GM23338 (cell line): ENCODE measurements at regions not wholly inside any gene's neighbourhood (a gene's known extent, or its start where the extent isn't known, plus 50 kb on each side); places are given as distances from the start of the nearest gene placed in this dataset.

Experiments
- ATAC-seq: fragments of 200-7000 bp; cut with Tn5 transposase; 3 replicates; pipeline ENCODE4 v1.9.1; 2020
- DNase-seq: peaks from one replicate; pipeline ENCODE4 v3.0.0-alpha.2; 2015; ENCODE audit warnings: low spot score
- H2AFZ ChIP-seq: fragments of 200-600 bp; sonication (generic); 2 replicates; pipeline ENCODE4 v1.8.0; 2016; ENCODE audit warnings: antibody characterized with exemption, mild to moderate bottlenecking, moderate library complexity
- H3F3A ChIP-seq: fragments of 200-600 bp; sonication (generic); replicated peaks from 2 replicates; pipeline ENCODE4 v1.8.0; 2017; ENCODE audit warnings: antibody characterized with exemption, mixed run types, low read depth
- H3K27ac ChIP-seq: fragments of 200-600 bp; sonication (generic); 2 replicates; pipeline ENCODE4 v1.6.1; 2016; ENCODE audit warnings: low read depth
- H3K27me3 ChIP-seq: fragments of 200-600 bp; sonication (generic); 2 replicates; pipeline ENCODE4 v1.8.0; 2016; ENCODE audit warnings: mild to moderate bottlenecking, mixed run types, moderate library complexity; ENCODE audit not compliant: insufficient read depth
- H3K36me3 ChIP-seq: fragments of 200-600 bp; sonication (generic); 2 replicates; pipeline ENCODE4 v1.8.0; 2016; ENCODE audit warnings: mild to moderate bottlenecking; ENCODE audit not compliant: insufficient read depth
- H3K4me1 ChIP-seq: fragments of 200-600 bp; sonication (generic); 2 replicates; pipeline ENCODE4 v1.8.0; 2016; ENCODE audit warnings: mild to moderate bottlenecking, moderate library complexity; ENCODE audit not compliant: insufficient read depth
- H3K4me2 ChIP-seq: fragments of 200-600 bp; sonication (generic); 2 replicates; pipeline ENCODE4 v1.7.1; 2017; ENCODE audit warnings: mixed run types
- H3K4me3 ChIP-seq: fragments of 200-600 bp; sonication (generic); 2 replicates; pipeline ENCODE4 v1.6.1; 2016; ENCODE audit warnings: mixed run types
- H3K79me2 ChIP-seq: fragments of 200-600 bp; sonication (generic); replicated peaks from 2 replicates; pipeline ENCODE4 v1.8.0; 2017; ENCODE audit warnings: mild to moderate bottlenecking; ENCODE audit not compliant: insufficient read depth
- H3K9me2 ChIP-seq: fragments of 200-600 bp; sonication (generic); 2 replicates; pipeline ENCODE4 v1.8.0; 2017; ENCODE audit not compliant: insufficient read depth
- H4K20me1 ChIP-seq: fragments of 200-600 bp; sonication (generic); replicated peaks from 2 replicates; pipeline ENCODE4 v1.8.0; 2017; ENCODE audit warnings: mild to moderate bottlenecking; ENCODE audit not compliant: insufficient read depth
- H3K27ac Mint-ChIP-seq: 2 replicates; pipeline ENCODE4 v1.8.0; 2020; ENCODE audit warnings: inconsistent platforms, mild to moderate bottlenecking, moderate library complexity, mixed read lengths
- H3K27me3 Mint-ChIP-seq: 3 replicates; pipeline ENCODE4 v1.8.0; 2022; ENCODE audit warnings: low read depth, mild to moderate bottlenecking, moderate library complexity, mixed read lengths, inconsistent platforms; ENCODE audit not compliant: insufficient read depth, poor library complexity
- H3K36me3 Mint-ChIP-seq: 3 replicates; pipeline ENCODE4 v1.8.0; 2021; ENCODE audit warnings: low read depth, mild to moderate bottlenecking, inconsistent platforms, moderate library complexity, mixed read lengths
- H3K4me1 Mint-ChIP-seq: 3 replicates; pipeline ENCODE4 v1.8.0; 2020; ENCODE audit warnings: mild to moderate bottlenecking, inconsistent platforms, mixed read lengths
- H3K4me3 Mint-ChIP-seq: 3 replicates; pipeline ENCODE4 v1.8.0; 2021; ENCODE audit warnings: moderate library complexity, mild to moderate bottlenecking, inconsistent platforms, mixed read lengths
- H3K9me3 Mint-ChIP-seq: 3 replicates; pipeline ENCODE4 v1.8.0; 2020; ENCODE audit warnings: moderate library complexity, mild to moderate bottlenecking, inconsistent platforms, mixed read lengths
- CREB1 ChIP-seq: fragments of 250-450 bp; sonication (Bioruptor Pico); IDR thresholded peaks from 2 replicates; pipeline ENCODE4 v1.5.0; 2020; ENCODE audit warnings: low read depth, mild to moderate bottlenecking, moderate library complexity
- CTCF ChIP-seq, 2 experiments: fragments of 200-600 bp in 1 of 2; sonication (generic) in 1 of 2; conservative IDR thresholded peaks; 2 replicates each; pipeline versions ENCODE4 v1.5.1 to v1.6.1; 2016 to 2017; ENCODE audit warnings: antibody characterized with exemption in 2 of 2, low read depth in 2 of 2, mild to moderate bottlenecking in 2 of 2, moderate library complexity in 1 of 2
- ETS1 ChIP-seq: IDR thresholded peaks from 2 replicates; pipeline ENCODE4 v1.6.1; 2016; ENCODE audit warnings: antibody characterized with exemption
- EZH2 ChIP-seq: fragments of 200-600 bp; sonication (generic); IDR thresholded peaks from one replicate; pipeline ENCODE4 v1.8.0; 2017; ENCODE audit warnings: antibody characterized with exemption, mild to moderate bottlenecking, low read depth; ENCODE audit not compliant: unreplicated experiment
- EZH2phosphoT487 ChIP-seq: fragments of 200-600 bp; sonication (generic); IDR thresholded peaks from one replicate; pipeline ENCODE4 v1.8.1; 2018; ENCODE audit warnings: antibody characterized with exemption; ENCODE audit not compliant: unreplicated experiment
- JUNB ChIP-seq: IDR thresholded peaks from one replicate; pipeline ENCODE4 v1.6.1; 2016; ENCODE audit warnings: antibody characterized with exemption; ENCODE audit not compliant: unreplicated experiment
- NANOG ChIP-seq: IDR thresholded peaks from 2 replicates; pipeline ENCODE4 v1.6.1; 2016; ENCODE audit warnings: antibody characterized with exemption, borderline replicate concordance
- POLR2AphosphoS5 ChIP-seq: IDR thresholded peaks from 2 replicates; pipeline ENCODE4 v1.6.1; 2016; ENCODE audit warnings: antibody characterized with exemption, low read depth
- STAT1 ChIP-seq: IDR thresholded peaks from one replicate; pipeline ENCODE4 v1.6.1; 2016; ENCODE audit warnings: antibody characterized with exemption; ENCODE audit not compliant: unreplicated experiment
- ZNF114 ChIP-seq: fragments of 250-450 bp; sonication (Bioruptor Pico); IDR thresholded peaks from 2 replicates; pipeline ENCODE4 v1.5.0; 2020; ENCODE audit warnings: mild to moderate bottlenecking, moderate library complexity
- ZNF331 ChIP-seq: fragments of 250-450 bp; sonication (Bioruptor Pico); IDR thresholded peaks from 2 replicates; pipeline ENCODE4 v1.5.0; 2020; ENCODE audit warnings: low read depth, mild to moderate bottlenecking, moderate library complexity
- ZNF462 ChIP-seq: fragments of 250-450 bp; sonication (Bioruptor Pico); IDR thresholded peaks from 2 replicates; pipeline ENCODE4 v1.5.0; 2020; ENCODE audit warnings: mild to moderate bottlenecking, moderate library complexity
- TF ChIP-seq, protein P1 (sequence below): IDR thresholded peaks from one replicate; pipeline ENCODE4 v1.6.1; 2018; ENCODE audit warnings: antibody characterized with exemption; ENCODE audit not compliant: unreplicated experiment

- no peaks in the 10 kb centered on the region for H3K9me3 Mint-ChIP-seq
- Histone ChIP-seq H3K4me1 (no peaks in the 10 kb centered on the region), H2AFZ (no peak overlapping the region), H3K79me2 (no peaks in the 10 kb centered on the region), H3F3A (no peaks in the 10 kb centered on the region), H3K27me3 (no peaks in the 10 kb centered on the region), H3K27ac (no peak overlapping the region), H4K20me1 (no peaks in the 10 kb centered on the region), H3K36me3 (no peaks in the 10 kb centered on the region), H3K4me3 (no peak overlapping the region), H3K4me2 (no peak overlapping the region), H3K9me2 (no peaks in the 10 kb centered on the region)
- no peaks in the 10 kb centered on the region for H3K27me3 Mint-ChIP-seq
- no peaks in the 10 kb centered on the region for H3K4me1 Mint-ChIP-seq
- H3K4me3 Mint-ChIP-seq = no peak overlapping the region
- H3K27ac Mint-ChIP-seq = no peak overlapping the region
- ATAC-seq (no peak), DNase-seq (no peak)
- TF ChIP-seq ETS1 (no peak), CREB1 (CRISPR knock-in tag) (no peak), ZNF331 (no peak), EZH2phosphoT487 (no peak), STAT1 (no peak), CTCF (conservative IDR thresholded peaks at IDR 0.05; ENCODE audit: low read depth in 2 of 2) (no peak), POLR2AphosphoS5 (no peak), NANOG (no peak), ZNF462 (CRISPR knock-in tag) (no peak), ZNF114 (CRISPR knock-in tag) (no peak), JUNB (no peak), EZH2 (no peak)
- TF ChIP-seq, protein P1, sequence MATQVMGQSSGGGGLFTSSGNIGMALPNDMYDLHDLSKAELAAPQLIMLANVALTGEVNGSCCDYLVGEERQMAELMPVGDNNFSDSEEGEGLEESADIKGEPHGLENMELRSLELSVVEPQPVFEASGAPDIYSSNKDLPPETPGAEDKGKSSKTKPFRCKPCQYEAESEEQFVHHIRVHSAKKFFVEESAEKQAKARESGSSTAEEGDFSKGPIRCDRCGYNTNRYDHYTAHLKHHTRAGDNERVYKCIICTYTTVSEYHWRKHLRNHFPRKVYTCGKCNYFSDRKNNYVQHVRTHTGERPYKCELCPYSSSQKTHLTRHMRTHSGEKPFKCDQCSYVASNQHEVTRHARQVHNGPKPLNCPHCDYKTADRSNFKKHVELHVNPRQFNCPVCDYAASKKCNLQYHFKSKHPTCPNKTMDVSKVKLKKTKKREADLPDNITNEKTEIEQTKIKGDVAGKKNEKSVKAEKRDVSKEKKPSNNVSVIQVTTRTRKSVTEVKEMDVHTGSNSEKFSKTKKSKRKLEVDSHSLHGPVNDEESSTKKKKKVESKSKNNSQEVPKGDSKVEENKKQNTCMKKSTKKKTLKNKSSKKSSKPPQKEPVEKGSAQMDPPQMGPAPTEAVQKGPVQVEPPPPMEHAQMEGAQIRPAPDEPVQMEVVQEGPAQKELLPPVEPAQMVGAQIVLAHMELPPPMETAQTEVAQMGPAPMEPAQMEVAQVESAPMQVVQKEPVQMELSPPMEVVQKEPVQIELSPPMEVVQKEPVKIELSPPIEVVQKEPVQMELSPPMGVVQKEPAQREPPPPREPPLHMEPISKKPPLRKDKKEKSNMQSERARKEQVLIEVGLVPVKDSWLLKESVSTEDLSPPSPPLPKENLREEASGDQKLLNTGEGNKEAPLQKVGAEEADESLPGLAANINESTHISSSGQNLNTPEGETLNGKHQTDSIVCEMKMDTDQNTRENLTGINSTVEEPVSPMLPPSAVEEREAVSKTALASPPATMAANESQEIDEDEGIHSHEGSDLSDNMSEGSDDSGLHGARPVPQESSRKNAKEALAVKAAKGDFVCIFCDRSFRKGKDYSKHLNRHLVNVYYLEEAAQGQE = no peak
- no peaks in the 10 kb centered on the region for H3K36me3 Mint-ChIP-seq
Measured at GRCh38 chr6:40816601-40817000, 222.4 kb downstream of the UNC5CL start.
